Left ventricle myocardium superior (tissue), 1 donor: ENCODE measurements at regions not wholly inside any gene's neighbourhood (a gene's known extent, or its start where the extent isn't known, plus 50 kb on each side); places are given as distances from the start of the nearest gene placed in this dataset.
"Not testable (repeated sequence)": the region's sequence is repeated elsewhere in the genome, so short reads cannot be mapped to it uniquely, and the experiment has no call there.

Experiments
- ATAC-seq: fragments of 200-7000 bp; cut with Tn5 transposase; one replicate; pipeline ENCODE4 v1.9.1; 2020; ENCODE audit warnings: mild to moderate bottlenecking, moderate library complexity
- DNase-seq: peaks from one replicate; pipeline ENCODE4 v3.0.0-alpha.2; 2020
- intact Hi-C: fragments of 100-400 bp; cut with micrococcal nuclease; formaldehyde crosslinking; loops from one replicate; pipeline ENCODE4 v1.11.0; 2022
- donor health status: DM: no; HTN: yes; CAD: no; lungs with severe emphysema.

- DNase-seq, ATAC-seq, intact Hi-C loops: not testable (repeated sequence)
Measured at GRCh38 chr9:42323084-42323809, 139.8 kb downstream of the SPATA31A6 start.

- not testable (repeated sequence) for ATAC-seq
Measured at GRCh38 chr9:42325142-42325541, 141.7 kb downstream of the SPATA31A6 start.

GRCh38 chr9:42325561-42325960 lies 142.1 kb downstream of the SPATA31A6 start:
- ATAC-seq, DNase-seq, intact Hi-C loops: not testable (repeated sequence)

More at GRCh38 chr9:42325142-42325541, 141.7 kb downstream of the SPATA31A6 start:
- DNase-seq, intact Hi-C loops: not testable (repeated sequence)

- ATAC-seq, DNase-seq, intact Hi-C loops: not testable (repeated sequence)
Measured at GRCh38 chr9:42326482-42326881, 143.0 kb downstream of the SPATA31A6 start.

GRCh38 chr9:42335342-42335741 lies 151.9 kb downstream of the SPATA31A6 start:
- intact Hi-C loops, ATAC-seq, DNase-seq: not testable (repeated sequence)

GRCh38 chr9:42335984-42336657 lies 152.7 kb downstream of the SPATA31A6 start:
- intact Hi-C loops, DNase-seq, ATAC-seq: not testable (repeated sequence)

GRCh38 chr9:42338275-42338674 lies 154.8 kb downstream of the SPATA31A6 start:
- ATAC-seq, DNase-seq, intact Hi-C loops: not testable (repeated sequence)

- ATAC-seq, DNase-seq, intact Hi-C loops: not testable (repeated sequence)
Measured at GRCh38 chr9:42339671-42340434, 156.4 kb downstream of the SPATA31A6 start.

GRCh38 chr9:42340435-42340723 lies 156.9 kb downstream of the SPATA31A6 start:
- peak; percentile 54 for ATAC-seq
- intact Hi-C loops, result not testable (repeated sequence)

GRCh38 chr9:42341860-42342259 lies 158.4 kb downstream of the SPATA31A6 start:
- intact Hi-C loops, ATAC-seq, DNase-seq: not testable (repeated sequence)

More at GRCh38 chr9:42340435-42340723, 156.9 kb downstream of the SPATA31A6 start:
- not testable (repeated sequence) for DNase-seq

GRCh38 chr9:42342297-42342696 lies 158.8 kb downstream of the SPATA31A6 start:
- intact Hi-C loops, DNase-seq, ATAC-seq: not testable (repeated sequence)

GRCh38 chr9:42344508-42344907 lies 161.0 kb downstream of the SPATA31A6 start:
- intact Hi-C loops, ATAC-seq, DNase-seq: not testable (repeated sequence)

- DNase-seq, ATAC-seq, intact Hi-C loops: not testable (repeated sequence)
Measured at GRCh38 chr9:42346916-42347315, 163.5 kb downstream of the SPATA31A6 start.

GRCh38 chr9:42349181-42349580 lies 165.7 kb downstream of the SPATA31A6 start:
- intact Hi-C loops, ATAC-seq, DNase-seq: not testable (repeated sequence)

GRCh38 chr9:42350412-42350811 lies 167.0 kb downstream of the SPATA31A6 start:
- intact Hi-C loops, ATAC-seq, DNase-seq: not testable (repeated sequence)

- ATAC-seq, intact Hi-C loops, DNase-seq: not testable (repeated sequence)
Measured at GRCh38 chr9:42357604-42358373, 174.3 kb downstream of the SPATA31A6 start.

GRCh38 chr9:42358626-42359247 lies 175.3 kb downstream of the SPATA31A6 start:
- ATAC-seq, intact Hi-C loops, DNase-seq: not testable (repeated sequence)
